ENCODE measurements at regions not wholly inside any gene's neighbourhood (a gene's known extent, or its start where the extent isn't known, plus 50 kb on each side); places are given as distances from the start of the nearest gene placed in this dataset.

DNA sequence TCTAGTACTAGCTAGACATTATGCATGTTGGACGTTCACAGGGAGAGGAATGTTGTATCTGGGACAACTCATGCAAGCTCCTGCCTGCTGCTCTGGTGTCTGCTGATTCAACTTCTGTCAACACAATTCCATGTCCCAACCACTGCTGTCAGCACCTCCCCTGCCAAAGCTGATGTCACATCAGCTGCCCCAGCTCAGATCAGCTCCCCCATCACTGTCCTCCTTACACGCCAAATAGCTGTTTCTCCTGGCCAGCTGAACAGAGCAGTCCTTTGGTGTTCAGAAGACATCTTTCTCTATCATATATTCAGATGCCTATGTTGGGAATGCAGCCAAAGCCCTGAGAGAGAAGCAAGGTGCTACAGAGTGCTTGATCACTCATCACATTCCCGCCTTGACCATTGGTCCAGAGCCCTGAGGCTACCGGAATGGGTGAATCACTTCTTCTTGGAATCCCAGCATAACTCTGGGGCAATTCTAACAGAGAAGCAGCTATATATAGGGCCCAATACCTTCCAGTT is 223.3 kb downstream of the SEC61B start:
- peak; percentile 35 for DNase-seq

DNA sequence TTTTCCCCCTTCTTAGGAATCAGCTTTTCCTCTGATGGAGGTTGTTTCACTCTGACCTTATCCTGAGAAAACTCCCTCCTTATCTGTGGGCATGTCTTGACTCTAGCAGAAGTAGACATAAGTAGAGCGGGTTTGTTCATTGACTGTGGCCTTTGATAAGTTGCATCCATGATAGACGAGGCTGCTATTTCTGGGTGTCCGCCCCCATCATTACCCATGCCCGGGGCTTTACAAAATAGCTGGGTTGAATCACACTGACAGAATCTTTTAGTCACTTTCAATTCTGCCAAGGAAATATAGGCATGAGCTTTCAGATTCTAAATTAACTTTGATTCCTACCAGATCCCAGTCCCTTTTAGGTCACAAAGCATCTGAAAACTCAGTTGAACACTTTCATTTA is 223.8 kb downstream of the SEC61B start:
- no peak for DNase-seq

DNA sequence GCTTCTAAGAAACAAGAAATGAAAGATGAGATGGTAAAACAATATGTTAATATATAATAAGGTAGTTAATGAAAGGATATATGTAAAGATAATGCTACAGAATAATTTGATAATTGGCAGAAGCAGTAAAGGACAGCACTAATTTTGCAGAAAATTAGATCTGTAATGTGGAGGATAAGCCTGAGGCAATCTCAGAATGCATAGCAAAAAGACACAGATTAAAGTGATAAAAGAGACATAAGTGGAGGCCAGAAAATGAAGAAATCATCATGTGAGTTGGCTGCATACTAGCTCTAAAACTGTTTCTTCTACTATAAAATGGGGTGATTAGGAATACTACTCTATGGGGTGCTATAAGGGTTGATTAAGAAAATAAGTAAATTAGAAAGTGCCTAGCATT is 225.9 kb downstream of the SEC61B start:
- DNase-seq: no peak

DNA sequence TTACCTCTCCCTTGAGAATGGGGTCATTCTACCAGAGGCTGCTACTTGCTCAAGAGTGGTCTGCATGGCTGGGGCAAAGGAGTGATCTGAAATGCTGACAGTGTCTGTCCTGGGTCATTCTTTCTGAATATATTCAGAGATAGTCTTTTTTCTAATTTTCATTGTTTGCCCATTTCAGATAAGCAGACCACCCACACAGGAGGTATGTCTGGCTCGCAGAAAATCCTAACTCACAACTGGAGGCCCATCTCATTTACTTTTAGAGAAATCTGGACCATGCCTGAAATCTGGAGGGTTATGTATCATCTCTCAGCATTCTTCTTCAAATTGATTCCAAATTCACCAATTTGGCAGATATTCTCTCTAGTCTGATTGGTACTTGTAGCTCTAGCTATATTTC is 227.6 kb downstream of the SEC61B start:
- no peak for DNase-seq

DNA sequence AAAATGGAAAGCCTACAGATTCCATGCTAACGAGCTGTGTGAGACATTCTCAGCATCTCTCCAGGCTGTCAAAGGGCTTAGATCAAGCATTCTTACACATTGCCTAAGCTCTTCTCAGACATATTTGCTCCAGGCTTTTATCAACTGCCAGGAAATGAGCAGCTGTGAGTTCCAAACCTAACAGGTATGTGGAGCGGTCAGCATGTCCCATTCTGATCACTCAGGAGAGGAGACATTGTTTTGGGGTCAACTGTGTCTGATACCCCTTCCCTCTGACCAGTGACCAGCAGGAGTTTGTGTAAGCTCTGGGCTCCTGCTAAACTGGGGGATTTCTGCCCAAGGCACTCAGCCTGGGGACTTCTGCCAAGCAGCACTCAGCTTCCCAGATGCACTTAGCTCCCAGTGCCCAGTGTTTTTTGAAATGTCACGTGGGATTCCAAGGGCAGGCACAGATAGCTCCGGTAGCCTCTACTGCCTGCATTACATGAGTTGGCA is 229.1 kb downstream of the SEC61B start:
- no peak for DNase-seq

DNA sequence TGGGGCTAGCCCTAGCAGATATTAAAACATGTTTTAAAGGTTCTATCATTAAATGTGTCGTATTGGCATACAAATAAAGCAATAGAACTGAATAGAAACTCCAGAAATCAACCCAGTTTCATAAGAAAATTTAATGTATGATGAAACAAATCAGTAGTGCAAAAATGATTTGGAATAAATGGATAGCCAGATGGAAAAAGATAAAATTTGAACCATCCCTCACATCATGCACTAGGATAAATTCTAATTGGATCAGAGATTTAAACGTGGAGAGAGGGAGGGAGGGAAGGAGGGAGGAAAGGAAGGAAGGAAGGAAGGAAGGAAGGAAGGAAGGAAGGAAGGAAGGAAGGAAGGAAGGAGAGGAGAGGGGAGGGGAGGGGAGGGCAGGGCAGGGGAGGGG is 235.3 kb downstream of the SEC61B start:
- DNase-seq: no peak

DNA sequence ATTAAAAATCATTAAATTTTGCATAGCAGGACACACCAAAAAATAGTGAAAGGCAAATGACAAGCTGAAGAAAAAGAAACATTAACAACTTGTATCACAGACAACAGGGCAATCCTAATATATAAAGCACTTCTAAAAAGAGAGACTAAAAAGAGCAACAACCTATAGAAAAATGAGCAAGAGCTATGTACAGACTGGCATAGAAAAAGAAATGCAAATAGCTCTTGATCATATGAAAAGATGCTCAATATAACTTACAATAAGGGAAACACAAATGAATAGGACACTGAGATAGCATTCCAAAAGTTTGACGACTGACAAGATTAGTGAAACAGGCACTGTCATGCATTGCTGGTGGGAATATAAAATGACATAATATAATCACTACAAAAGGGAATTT is 235.9 kb downstream of the SEC61B start:
- DNase-seq: no peak

DNA sequence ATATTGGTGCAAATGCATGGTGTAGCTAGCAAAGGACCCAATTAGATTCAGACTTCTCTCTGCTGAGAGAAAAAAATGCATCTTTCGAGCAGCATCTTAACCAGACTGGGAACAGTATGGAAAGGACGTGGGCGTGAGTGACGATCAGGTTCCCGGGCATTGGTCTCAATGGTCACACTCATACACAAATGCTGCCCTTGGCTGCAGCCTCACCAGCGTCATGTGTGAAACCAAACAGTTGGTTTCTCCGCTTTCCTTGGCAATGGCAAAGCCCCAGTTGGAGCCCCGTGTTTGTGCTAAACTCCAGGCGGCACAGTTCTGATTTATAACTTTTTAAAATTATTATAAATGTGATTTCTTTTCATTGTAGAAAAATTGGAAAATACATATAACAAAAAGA is 237.8 kb downstream of the SEC61B start:
- no peak for DNase-seq

DNA sequence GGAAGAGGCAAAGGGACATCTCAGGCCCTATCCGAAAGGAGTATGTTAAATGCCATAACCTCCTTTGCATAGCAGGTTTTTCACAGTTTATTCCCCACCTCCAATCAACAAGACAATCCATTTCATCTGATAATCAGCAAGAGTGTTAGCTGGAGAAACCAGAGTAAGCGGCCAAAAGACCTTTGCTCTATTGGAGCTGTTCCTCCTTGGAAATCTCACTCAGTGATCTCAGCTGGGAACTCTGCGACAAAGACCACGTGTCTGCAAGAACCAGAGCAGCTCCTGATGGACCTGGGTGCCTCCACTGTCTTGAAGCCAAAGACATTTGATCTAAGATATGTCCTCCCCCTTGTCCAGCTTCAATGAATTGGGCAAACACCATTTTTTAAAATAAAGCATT is 241.0 kb downstream of the SEC61B start:
- DNase-seq: no peak

DNA sequence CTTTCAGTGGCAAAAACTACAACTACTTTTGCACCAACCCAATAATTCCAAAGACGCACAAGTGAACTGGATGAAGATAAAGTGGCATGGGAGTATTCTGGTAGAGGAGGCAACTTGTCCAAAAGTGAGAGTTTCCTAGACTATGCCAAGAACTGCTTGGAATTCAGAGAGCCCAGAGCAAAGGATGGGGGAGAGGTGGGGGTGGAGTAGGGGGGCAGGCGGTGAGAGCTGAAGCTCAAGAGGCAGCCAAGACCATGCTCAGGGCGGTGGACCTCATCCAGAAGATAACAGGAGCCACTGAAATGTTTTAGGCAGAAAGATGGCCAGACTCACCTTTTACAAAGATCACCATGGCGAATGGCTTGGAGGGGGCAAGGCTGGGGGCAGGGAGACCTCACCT is 242.5 kb downstream of the SEC61B start:
- DNase-seq: no peak

DNA sequence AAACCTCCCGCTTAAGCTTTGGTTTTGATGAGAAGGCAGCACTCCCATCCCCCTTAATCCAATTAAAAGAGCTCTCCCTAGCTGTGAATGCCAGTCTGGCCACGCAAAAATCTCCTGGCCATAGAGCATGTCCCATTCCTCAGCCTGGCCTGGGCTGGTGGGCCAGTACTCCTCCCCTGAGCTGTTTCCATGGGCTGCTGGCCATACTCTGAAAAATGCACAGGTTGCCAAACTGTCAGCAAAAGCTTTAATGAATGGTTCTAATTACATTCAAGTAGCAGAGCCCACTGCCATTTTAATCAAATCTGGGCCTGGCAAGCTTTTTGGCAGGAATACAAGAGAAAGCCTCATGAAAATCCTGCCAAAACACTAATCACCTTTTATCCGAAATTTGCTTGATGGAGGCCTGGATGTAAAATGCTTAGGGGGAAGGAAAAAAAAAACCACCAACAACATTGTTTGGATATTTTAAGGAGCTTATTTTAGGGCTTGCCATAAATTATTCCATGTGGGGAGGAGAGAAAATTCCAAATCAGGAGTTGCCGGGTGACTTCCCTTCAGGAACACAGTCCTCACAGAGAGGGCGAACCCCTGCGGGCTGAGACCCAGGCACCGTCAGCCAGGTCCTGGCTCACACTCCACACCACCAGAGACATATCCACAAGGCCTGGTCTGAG is 243.3 kb downstream of the SEC61B start:
- DNase-seq: peak; percentile 50

DNA sequence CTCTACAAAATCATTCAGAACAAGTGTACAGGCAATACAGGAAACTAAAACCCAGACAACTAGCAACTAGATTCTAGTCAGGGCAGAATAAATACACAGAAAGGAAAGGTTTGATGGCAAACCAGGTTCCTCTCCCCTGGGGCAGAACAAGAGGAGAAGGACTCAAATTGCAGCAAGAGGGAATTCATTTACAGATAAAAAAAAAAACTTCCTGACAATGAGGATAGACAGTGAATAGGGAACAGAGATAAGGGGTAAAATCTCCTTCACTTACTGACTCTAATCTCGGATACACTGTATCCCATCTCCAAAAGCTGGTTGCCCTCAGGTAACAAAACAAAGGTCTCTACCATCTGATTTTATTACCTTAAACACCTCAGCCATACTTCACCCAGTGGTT is 244.0 kb downstream of the SEC61B start:
- no peak for DNase-seq

DNA sequence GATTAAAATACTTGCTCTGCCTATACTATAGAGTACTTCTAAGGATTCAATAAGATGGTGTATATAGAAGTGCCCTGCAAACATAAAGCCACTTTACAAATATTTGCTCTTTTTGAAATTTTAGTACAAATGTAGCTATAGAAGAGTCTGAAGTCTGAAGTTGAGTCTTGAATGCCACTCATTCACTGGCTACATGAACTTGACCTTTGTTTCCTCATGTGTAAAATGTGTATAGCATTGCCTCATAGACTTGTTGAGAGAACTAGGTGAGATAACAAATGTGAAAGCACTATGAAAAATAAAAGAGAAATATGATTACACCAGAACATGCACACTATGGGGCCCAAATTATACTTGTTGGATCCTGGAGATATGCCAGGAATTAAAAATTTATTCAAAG is 244.7 kb downstream of the SEC61B start:
- no peak for DNase-seq

DNA sequence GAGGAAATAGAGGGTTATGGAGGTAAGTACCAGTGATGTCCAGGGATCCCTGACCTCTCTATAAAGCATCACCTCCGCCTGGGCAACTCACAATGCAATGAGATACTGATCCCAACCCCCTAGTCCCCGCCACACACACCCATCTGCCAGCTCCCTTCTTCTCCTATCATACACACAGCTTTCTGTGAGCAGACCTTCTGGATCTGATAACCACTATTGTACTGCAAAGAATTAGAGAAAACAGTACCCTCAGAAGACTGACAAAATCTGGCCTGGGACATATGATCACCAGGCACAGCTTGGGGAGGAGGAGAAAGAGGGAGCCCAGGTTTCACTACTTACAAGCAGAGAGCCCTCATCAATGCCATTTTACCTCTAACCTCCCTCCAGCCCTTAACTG is 249.0 kb downstream of the SEC61B start:
- DNase-seq: no peak

DNA sequence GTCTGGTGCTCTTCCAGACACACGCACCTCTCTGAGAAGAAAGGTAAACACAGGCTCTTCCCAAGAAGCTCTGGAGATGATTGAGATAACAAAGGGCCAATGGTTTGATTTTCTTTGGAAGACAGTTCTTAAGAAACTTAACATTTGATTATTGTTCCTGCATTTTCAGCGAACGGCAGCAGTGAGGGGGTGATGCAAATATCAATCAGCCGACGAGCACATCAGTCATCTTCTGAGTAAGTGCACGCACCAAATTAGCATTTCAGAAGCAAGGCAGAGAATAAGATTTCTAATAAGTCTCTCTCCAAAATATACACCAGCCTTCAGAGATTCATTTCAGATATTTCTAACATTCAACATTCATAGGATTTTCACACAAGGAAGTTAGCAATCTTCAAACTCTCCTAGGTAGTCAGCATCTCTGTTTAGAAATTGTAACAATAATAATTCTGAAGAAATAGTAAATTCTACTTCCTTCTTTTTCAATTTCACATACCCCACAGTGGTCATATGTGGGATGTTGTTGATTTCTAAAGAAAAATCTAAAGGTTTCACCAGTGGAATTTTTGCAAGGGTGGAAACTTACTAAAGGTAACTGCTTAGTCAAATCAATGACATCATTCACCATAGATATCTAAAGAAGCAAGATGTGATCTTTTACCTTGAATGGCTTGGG is 250.3 kb downstream of the SEC61B start:
- DNase-seq: no peak

DNA sequence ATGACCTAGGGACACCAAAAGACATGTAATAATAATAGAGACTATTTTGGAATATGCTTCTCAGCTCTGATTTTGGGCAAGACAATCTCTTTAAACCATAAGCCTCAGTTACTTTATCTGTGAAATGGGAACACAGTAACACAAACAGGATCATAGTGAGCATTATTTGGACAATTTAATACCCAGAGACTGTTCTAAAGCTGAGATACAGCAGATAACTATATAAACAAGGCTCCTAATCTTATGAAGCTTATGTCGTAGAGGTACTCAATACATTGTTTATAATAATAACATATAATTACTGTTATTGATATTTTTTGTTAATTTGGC is 250.8 kb downstream of the SEC61B start:
- DNase-seq: no peak

DNA sequence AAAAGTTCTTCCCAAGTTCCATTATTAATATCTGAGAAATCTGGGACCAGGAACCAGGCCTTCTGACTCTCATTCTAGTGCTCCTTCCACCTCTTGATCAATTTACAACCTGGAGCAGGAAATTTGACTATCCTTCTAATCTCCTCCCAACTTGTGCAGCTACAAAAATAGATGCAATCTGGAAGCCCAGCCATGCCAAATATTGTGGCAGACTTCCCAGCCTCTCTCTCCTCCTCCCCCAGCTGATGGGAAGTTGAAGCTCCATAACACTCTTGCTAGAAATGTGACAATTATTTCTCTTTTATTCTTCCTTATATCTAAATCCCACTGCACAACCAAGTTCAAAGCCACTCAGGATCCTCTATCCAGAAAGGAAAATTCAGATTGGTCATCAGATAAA is 252.1 kb downstream of the SEC61B start:
- peak; percentile 31 for DNase-seq

DNA sequence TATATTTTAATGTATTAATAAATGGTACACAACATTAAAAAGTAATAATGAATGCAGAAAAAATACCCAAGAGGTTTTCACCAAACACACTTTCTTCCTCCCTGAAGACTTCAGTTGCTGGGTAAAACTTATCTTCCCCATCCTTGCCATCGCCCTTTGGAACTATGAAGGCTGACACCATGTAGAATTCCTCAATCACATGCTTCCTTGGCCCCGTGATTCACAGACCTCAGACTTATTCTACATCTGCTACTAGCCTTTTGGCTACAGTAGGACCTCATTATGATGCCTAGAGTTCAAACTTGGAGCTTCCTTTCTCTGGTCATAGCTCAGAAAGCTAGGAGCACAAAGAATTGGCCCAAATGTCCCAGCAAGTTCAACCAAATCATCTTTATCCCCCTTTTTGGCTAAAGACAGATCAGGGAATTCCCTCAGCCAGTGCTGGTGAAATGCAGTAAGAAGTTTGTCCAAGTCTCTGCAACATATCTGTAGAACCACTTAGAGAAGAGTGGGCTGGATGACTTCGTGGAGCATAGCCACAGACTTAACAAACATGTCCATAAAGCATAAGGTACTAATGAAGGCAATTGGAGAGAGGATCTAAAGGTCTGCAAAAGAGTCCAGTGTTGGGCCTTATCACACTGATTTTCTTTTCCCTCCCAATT is 253.5 kb downstream of the SEC61B start:
- no peak for DNase-seq

DNA sequence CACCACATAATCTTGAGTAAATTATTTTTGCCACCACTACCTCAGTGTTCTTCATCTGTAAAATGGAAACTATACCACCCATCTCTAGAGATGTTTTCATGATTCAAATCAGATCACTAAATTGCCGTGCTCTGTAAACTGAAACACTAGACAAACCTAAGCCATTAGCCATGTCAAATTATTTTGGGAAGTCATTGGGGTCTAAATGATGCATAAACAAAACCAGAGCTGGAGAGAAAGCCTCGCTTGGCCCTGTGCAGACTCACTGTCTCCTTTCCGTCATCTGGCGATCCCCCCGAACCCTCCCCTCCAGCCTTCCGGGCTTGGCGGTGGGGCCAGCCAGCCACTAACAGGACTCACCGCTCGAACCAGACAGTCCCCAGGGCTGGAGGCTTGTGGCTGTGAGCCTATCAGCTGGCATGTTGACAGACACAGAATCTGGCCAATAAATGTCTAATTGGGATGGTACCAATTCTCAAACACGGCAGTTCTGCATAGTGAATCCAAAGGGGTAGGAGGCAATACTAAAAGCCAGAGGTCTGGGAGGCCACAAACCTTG is 256.5 kb downstream of the SEC61B start:
- no peak for DNase-seq

DNA sequence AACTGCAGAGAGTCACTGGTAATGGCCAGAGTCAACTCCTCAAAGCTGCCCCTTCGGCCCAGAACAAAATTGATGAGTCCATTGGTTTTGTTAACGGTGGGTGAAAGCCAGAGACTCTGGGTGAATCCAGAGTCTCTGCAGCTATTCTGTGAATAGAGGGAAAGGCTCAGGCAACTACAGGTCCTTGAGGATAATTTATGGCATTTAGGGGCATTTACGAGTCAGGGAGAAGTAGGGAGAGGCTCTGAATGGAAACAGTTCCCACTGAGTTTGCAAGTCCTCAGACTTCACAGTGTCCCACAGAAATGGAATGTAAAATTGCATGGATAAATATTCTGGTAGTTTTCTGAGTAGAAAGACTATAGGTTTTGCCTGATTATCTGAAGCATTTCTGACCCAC is 257.8 kb downstream of the SEC61B start:
- DNase-seq: no peak

DNA sequence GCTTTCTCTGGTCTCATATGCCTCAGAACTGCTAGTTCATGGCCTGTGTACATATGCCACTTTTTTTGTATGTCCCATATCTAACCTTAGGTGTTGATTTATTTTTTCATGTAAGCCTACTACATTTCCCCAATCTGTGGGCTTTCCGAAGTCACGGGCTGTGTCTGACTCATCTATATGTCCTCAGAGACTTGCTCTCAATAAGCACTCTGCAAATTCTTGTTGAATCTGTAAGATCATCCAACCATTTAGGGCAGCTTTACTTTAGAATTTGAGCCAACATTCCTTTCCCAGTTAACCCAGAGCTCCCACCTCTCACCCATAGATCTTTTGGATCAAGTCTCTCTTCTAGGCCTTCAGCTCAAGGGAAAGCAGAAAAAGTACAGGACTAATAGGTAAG is 263.4 kb downstream of the SEC61B start:
- no peak for DNase-seq

DNA sequence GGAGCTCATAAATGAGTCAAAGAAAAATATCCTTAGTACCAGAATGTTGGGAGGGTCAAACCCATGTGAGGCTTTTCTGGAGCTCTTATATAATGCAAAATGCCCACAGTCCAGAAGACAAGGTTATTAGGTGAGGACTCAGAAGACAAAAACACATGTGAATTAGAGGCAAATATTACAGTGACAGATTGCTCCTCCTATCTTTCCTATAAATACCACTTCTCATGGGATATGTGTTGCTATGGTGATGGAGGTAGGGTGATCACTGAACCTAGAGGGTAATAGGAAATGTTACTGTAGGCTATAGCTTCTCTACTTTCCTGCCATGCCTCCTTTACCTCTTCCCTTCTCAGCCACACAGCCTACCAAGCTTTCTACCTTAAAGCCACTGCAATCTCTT is 264.6 kb downstream of the SEC61B start:
- DNase-seq: no peak

DNA sequence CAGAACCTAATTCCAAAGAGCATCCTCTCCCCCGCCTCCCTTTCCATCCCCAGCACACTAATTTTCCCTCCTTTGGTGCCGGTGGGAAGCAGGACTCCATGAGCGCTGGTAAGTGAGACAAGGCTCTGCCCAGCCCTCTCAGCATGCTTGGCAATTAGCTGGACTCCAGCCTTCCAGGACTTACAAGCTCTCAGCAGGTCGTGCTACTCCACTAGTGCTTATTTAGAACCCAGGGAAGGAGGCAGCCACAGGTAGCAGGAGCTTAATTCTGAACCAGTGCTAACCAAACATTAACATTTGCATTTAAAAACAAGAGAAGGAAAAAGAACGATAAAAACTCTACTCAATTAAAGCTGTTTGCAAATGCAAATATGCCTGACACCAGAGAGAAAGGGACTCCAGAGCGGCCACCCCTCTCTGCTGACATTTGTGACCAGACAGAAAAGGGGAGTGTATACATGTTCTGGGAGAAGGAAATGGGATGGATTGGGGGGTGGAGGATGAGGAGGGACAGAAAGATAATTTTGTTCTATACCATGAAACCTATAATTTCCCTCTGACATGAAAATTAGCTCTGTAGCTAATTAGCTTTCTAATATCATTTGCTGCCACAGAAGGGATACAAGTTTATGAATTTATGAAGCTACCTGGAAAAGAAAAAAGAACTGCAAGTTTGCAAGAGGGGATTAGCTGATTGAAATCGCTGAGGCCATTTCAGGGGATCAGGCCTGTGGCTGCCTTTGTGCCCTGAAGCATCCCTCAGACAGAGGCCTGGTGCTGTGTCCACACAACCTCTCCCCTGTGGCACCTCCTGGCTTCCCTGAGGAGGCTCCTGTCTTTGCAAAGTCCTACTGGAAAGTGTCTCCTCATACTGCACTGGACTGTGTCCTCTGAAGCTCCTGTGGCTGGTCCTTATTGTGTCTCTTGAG is 266.3 kb downstream of the SEC61B start:
- DNase-seq: no peak

Data from right hindlimb (tissue), 1 donor.